ENCODE measurements at regions not wholly inside any gene's neighbourhood (a gene's known extent, or its start where the extent isn't known, plus 50 kb on each side); places are given as distances from the start of the nearest gene placed in this dataset.

DNA sequence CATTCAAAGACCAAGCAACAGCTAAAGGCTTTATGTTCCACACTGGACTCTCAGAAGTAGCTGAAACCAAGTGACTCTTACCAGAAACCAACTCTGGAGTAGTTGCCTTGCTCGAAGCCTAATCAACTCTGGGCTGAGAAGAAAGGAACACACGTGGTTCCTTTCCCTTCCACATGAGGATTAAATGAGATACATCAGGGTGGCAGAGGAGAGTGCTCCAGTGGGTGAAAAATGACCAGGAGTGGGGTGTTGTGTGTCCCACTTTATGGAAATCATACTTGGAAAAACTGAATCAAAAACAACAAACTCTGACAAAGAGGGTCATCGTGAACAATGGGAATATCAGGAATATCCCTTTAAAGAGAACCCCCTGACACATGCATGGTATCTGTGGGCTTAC, 234.2 kb upstream of the ASIC2 start:
- BruUV-seq (replicated peaks) = no TSS peak
- DNase-seq (ENCODE audit: low spot score) = no peak
- TF ChIP-seq, protein P1, sequence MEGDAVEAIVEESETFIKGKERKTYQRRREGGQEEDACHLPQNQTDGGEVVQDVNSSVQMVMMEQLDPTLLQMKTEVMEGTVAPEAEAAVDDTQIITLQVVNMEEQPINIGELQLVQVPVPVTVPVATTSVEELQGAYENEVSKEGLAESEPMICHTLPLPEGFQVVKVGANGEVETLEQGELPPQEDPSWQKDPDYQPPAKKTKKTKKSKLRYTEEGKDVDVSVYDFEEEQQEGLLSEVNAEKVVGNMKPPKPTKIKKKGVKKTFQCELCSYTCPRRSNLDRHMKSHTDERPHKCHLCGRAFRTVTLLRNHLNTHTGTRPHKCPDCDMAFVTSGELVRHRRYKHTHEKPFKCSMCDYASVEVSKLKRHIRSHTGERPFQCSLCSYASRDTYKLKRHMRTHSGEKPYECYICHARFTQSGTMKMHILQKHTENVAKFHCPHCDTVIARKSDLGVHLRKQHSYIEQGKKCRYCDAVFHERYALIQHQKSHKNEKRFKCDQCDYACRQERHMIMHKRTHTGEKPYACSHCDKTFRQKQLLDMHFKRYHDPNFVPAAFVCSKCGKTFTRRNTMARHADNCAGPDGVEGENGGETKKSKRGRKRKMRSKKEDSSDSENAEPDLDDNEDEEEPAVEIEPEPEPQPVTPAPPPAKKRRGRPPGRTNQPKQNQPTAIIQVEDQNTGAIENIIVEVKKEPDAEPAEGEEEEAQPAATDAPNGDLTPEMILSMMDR (conservative IDR thresholded peaks at IDR 0.05; ENCODE audit: low read depth, low read length) = no peak
- no peak for TF ChIP-seq EZH2 (IDR thresholded peaks at IDR 0.05; ENCODE audit: borderline replicate concordance, low read depth, low read length, poor library complexity, severe bottlenecking)
- Histone ChIP-seq H3K27ac (ENCODE audit: low read depth, low read length, poor library complexity, severe bottlenecking) (no peak overlapping the region), H3K4me1 (ENCODE audit: insufficient read depth, low read length, poor library complexity, severe bottlenecking) (no peaks in the 10 kb centered on the region), H3K36me3 (ENCODE audit: insufficient read depth, low read length, poor library complexity, severe bottlenecking) (no peaks in the 10 kb centered on the region), H3K4me3 (ENCODE audit: low read depth, low read length, poor library complexity, severe bottlenecking) (no peak overlapping the region), H3K27me3 (replicated peaks; ENCODE audit: insufficient read depth, low read depth, low read length, poor library complexity) (no peaks in the 10 kb centered on the region), H3K9me3 (ENCODE audit: low read depth, low read length, poor library complexity, severe bottlenecking) (no peaks in the 10 kb centered on the region)
- intact Hi-C loops (cut with micrococcal nuclease; ENCODE audit: unreplicated experiment) = loop anchor here (10.0 kb wide), 1 partner anchor 222 kb away; no protein-coding TSS in a partner anchor
- POLR2A ChIA-PET (ENCODE audit: low non-redundant PET) = no interaction called here
- CTCF ChIA-PET = no interaction called here

GRCh38 chr17:33528846-33529245, 235.8 kb upstream of the ASIC2 start:
- no peak for DNase-seq (ENCODE audit: low spot score)
- POLR2A ChIA-PET (ENCODE audit: low non-redundant PET) = no interaction called here
- no peak overlapping the region for H3K27ac ChIP-seq (ENCODE audit: low read depth, low read length, poor library complexity, severe bottlenecking)
- CTCF ChIA-PET = no interaction called here
- TF ChIP-seq, protein P1 (conservative IDR thresholded peaks at IDR 0.05; ENCODE audit: low read depth, low read length) = no peak
- no peak for TF ChIP-seq EZH2 (IDR thresholded peaks at IDR 0.05; ENCODE audit: borderline replicate concordance, low read depth, low read length, poor library complexity, severe bottlenecking)
- H3K27me3 ChIP-seq (replicated peaks; ENCODE audit: insufficient read depth, low read depth, low read length, poor library complexity) = no peaks in the 10 kb centered on the region
- no peaks in the 10 kb centered on the region for H3K4me1 ChIP-seq (ENCODE audit: insufficient read depth, low read length, poor library complexity, severe bottlenecking)
- intact Hi-C loops (cut with micrococcal nuclease; ENCODE audit: unreplicated experiment) = loop anchor here (10.0 kb wide), 1 partner anchor 224 kb away; no protein-coding TSS in a partner anchor
- H3K36me3 ChIP-seq (ENCODE audit: insufficient read depth, low read length, poor library complexity, severe bottlenecking) = no peaks in the 10 kb centered on the region
- no peaks in the 10 kb centered on the region for H3K9me3 ChIP-seq (ENCODE audit: low read depth, low read length, poor library complexity, severe bottlenecking)
- BruUV-seq (replicated peaks) = no TSS peak
- H3K4me3 ChIP-seq (ENCODE audit: low read depth, low read length, poor library complexity, severe bottlenecking) = no peak overlapping the region

GRCh38 chr17:33529816-33530215, 236.7 kb upstream of the ASIC2 start:
- DNase-seq (ENCODE audit: low spot score) = peak; percentile 49
- Histone ChIP-seq H3K4me1 (ENCODE audit: insufficient read depth, low read length, poor library complexity, severe bottlenecking) (no peaks in the 10 kb centered on the region), H3K27me3 (replicated peaks; ENCODE audit: insufficient read depth, low read depth, low read length, poor library complexity) (no peaks in the 10 kb centered on the region), H3K36me3 (ENCODE audit: insufficient read depth, low read length, poor library complexity, severe bottlenecking) (no peaks in the 10 kb centered on the region), H3K9me3 (ENCODE audit: low read depth, low read length, poor library complexity, severe bottlenecking) (no peaks in the 10 kb centered on the region), H3K27ac (ENCODE audit: low read depth, low read length, poor library complexity, severe bottlenecking) (no peak overlapping the region), H3K4me3 (ENCODE audit: low read depth, low read length, poor library complexity, severe bottlenecking) (no peak overlapping the region)
- intact Hi-C loops (cut with micrococcal nuclease; ENCODE audit: unreplicated experiment) = loop anchor here (10.0 kb wide), 1 partner anchor 225 kb away; no protein-coding TSS in a partner anchor
- no peak for TF ChIP-seq EZH2 (IDR thresholded peaks at IDR 0.05; ENCODE audit: borderline replicate concordance, low read depth, low read length, poor library complexity, severe bottlenecking)
- TF ChIP-seq, protein P1 (conservative IDR thresholded peaks at IDR 0.05; ENCODE audit: low read depth, low read length) = no peak
- CTCF ChIA-PET = no interaction called here
- BruUV-seq (replicated peaks) = no TSS peak
- POLR2A ChIA-PET (ENCODE audit: low non-redundant PET) = no interaction called here
